GM12892 (cell line): ENCODE measurements at regions not wholly inside any gene's neighbourhood (a gene's known extent, or its start where the extent isn't known, plus 50 kb on each side); places are given as distances from the start of the nearest gene placed in this dataset.

Experiments
- POLR2A ChIP-seq: IDR thresholded peaks from 2 replicates; pipeline ENCODE4 v1.6.1; 2011; ENCODE audit warnings: low read depth, low read length, control low read depth
- POLR2AphosphoS5 ChIP-seq: IDR thresholded peaks from 2 replicates; pipeline ENCODE4 v1.6.1; 2011; ENCODE audit warnings: low read depth, low read length, control low read depth
- TAF1 ChIP-seq: IDR thresholded peaks from 2 replicates; pipeline ENCODE4 v1.6.1; 2011; ENCODE audit warnings: low read depth, mild to moderate bottlenecking, control low read depth, low read length, borderline replicate concordance

- TF ChIP-seq POLR2A = no peak
- TF ChIP-seq TAF1 = no peak
- no peak for TF ChIP-seq POLR2AphosphoS5
These were observed 231.7 kb upstream of the AFF2 start for GRCh38 chrX:148268673-148269072.
